Activated CD8-positive, alpha-beta T cell treated with anti-CD3 and anti-CD28 coated beads, Interleukin-2, amount 10 ng/mL, durations not matched to agents 7 days and 5 days (primary cell): ENCODE measurements at regions not wholly inside any gene's neighbourhood (a gene's known extent, or its start where the extent isn't known, plus 50 kb on each side); places are given as distances from the start of the nearest gene placed in this dataset.

Source experiments
- ATAC-seq: fragments of 150-1000 bp; cut with Tn5 transposase; one replicate; pipeline ENCODE4 v1.10.0; 2021; ENCODE audit warnings: moderate library complexity
- CTCF ChIA-PET: fragments of 350-600 bp; sonication (Branson Sonifier 250); formaldehyde crosslinking; loops from one replicate; lab custom pipeline; 2021; ENCODE audit warnings: antibody characterized with exemption; lab: Charles Lee
- POLR2A ChIA-PET: fragments of 350-600 bp; sonication (Branson Sonifier 250); formaldehyde crosslinking; loops from one replicate; lab custom pipeline; 2021; ENCODE audit warnings: antibody characterized with exemption; lab: Charles Lee
- DNase-seq: peaks from one replicate; pipeline ENCODE4 v3.0.0-alpha.2; 2020
- H3K27ac Mint-ChIP-seq: one replicate; pipeline ENCODE4 v1.8.0; 2021; ENCODE audit warnings: mild to moderate bottlenecking, mixed read lengths
- H3K27me3 Mint-ChIP-seq: one replicate; pipeline ENCODE4 v1.8.0; 2021; ENCODE audit warnings: low read depth, mixed read lengths
- H3K36me3 Mint-ChIP-seq: one replicate; pipeline ENCODE4 v1.8.0; 2021; ENCODE audit warnings: low read depth, mixed read lengths
- H3K4me1 Mint-ChIP-seq: one replicate; pipeline ENCODE4 v1.8.0; 2021; ENCODE audit warnings: low read depth, mixed read lengths
- H3K4me3 Mint-ChIP-seq: one replicate; pipeline ENCODE4 v1.8.0; 2021; ENCODE audit warnings: mild to moderate bottlenecking, mixed read lengths
- H3K9me3 Mint-ChIP-seq: one replicate; pipeline ENCODE4 v1.8.0; 2022; ENCODE audit warnings: mixed read lengths; ENCODE audit not compliant: insufficient read depth

GRCh38 chr13:44089452-44089851 lies 209.7 kb downstream of the LACC1 start:
- Mint-ChIP-seq H3K4me1 (peaks cover 19% of the 10 kb centered on the region), H3K27me3 (no peaks in the 10 kb centered on the region), H3K27ac (no peak overlapping the region), H3K4me3 (no peak overlapping the region), H3K9me3 (no peaks in the 10 kb centered on the region), H3K36me3 (no peaks in the 10 kb centered on the region)
- ChIA-PET CTCF (interaction anchor here (1.3 kb wide), 1 partner anchor 52 kb away, joined by 4 read pairs; no protein-coding TSS in a partner anchor), POLR2A (no interaction called here)
- ATAC-seq (no peak), DNase-seq (no peak)

DNA sequence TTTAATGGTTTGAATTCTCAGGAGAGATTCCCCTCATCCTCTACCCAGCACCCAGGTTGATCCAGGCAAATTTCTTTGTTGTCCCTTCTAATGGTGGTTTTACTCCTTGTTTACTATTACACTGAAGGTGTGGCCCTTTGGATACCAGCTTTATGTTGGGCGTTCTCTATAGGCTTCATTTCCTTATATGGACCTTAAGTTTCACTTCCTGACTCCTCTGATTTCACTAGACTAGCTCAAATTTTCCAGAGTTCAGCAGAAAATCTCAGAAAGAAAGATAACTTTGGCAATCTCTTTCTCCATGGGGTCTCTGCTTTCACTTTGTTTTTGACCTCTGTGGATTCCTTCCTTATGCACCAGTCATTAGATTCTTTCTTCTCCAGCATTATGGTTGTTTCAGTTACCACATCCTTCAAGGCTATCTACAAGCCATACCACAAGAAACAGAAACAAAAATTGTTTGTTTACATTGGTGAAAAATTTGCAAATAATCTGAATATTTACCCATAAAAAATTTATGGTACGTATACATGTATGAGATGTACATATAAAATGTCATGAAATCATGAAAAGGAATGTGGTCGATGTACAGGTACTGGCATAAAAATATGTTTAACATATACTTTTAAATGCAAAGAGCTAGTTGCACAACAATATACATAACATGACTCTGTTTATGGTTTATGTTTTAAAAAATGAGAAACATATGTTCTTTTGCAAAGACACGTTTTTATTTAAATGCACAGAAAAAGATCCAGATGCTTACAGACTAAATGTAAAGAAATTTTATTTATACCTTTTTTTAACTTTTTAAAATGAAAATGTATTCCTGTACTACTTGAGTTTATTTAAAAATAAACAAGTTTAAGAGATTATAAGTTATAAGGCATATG lies 212.6 kb downstream of the LACC1 start:
- H3K27me3 Mint-ChIP-seq: no peaks in the 10 kb centered on the region
- no peaks in the 10 kb centered on the region for H3K36me3 Mint-ChIP-seq
- no peak overlapping the region for H3K27ac Mint-ChIP-seq
- H3K9me3 Mint-ChIP-seq: no peaks in the 10 kb centered on the region
- CTCF ChIA-PET: interaction anchor here (0.6 to 0.8 kb wide), 2 partner anchors 100 to 184 kb away, joined by 3 read pairs; no protein-coding TSS in a partner anchor
- H3K4me3 Mint-ChIP-seq: no peak overlapping the region
- ATAC-seq: no peak
- no peak for DNase-seq
- peaks cover 19% of the 10 kb centered on the region for H3K4me1 Mint-ChIP-seq
- POLR2A ChIA-PET: no interaction called here

- H3K4me1 Mint-ChIP-seq: peaks cover 13% of the 10 kb centered on the region
- CTCF ChIA-PET: no interaction called here
- DNase-seq (no peak), ATAC-seq (no peak)
- H3K36me3 Mint-ChIP-seq: no peaks in the 10 kb centered on the region
- no peaks in the 10 kb centered on the region for H3K9me3 Mint-ChIP-seq
- POLR2A ChIA-PET: no interaction called here
- no peaks in the 10 kb centered on the region for H3K27me3 Mint-ChIP-seq
- H3K27ac Mint-ChIP-seq: no peak overlapping the region
- H3K4me3 Mint-ChIP-seq: no peak overlapping the region
Measured at GRCh38 chr13:44093607-44094564, 214.2 kb downstream of the LACC1 start.

- POLR2A ChIA-PET: no interaction called here
- ATAC-seq (no peak), DNase-seq (no peak)
- Mint-ChIP-seq H3K27me3 (peaks cover 5% of the 10 kb centered on the region), H3K4me3 (no peak overlapping the region), H3K36me3 (no peaks in the 10 kb centered on the region), H3K27ac (no peak overlapping the region), H3K4me1 (peaks cover 4% of the 10 kb centered on the region), H3K9me3 (peaks cover 2% of the 10 kb centered on the region)
- CTCF ChIA-PET: no interaction called here
Measured at GRCh38 chr13:44096901-44097300, 217.2 kb downstream of the LACC1 start.

GRCh38 chr13:44098559-44098958 lies 218.9 kb downstream of the LACC1 start:
- Mint-ChIP-seq H3K4me1 (no peaks in the 10 kb centered on the region), H3K27ac (no peak overlapping the region)

GRCh38 chr13:44101347-44102083 lies 221.8 kb downstream of the LACC1 start:
- H3K27me3 Mint-ChIP-seq: peaks cover 5% of the 10 kb centered on the region
- peaks cover 5% of the 10 kb centered on the region for H3K9me3 Mint-ChIP-seq
- H3K27ac Mint-ChIP-seq: no peak overlapping the region
- no peak for ATAC-seq
- ChIA-PET CTCF (no interaction called here), POLR2A (interaction anchor here (0.9 kb wide), 1 partner anchor 16 kb away, joined by 3 read pairs; no protein-coding TSS in a partner anchor)
- H3K36me3 Mint-ChIP-seq: no peaks in the 10 kb centered on the region
- no peak overlapping the region for H3K4me3 Mint-ChIP-seq
- no peaks in the 10 kb centered on the region for H3K4me1 Mint-ChIP-seq
- DNase-seq: no peak

More at GRCh38 chr13:44098559-44098958, 218.9 kb downstream of the LACC1 start:
- ChIA-PET CTCF (no interaction called here), POLR2A (interaction anchor here (0.6 kb wide), 1 partner anchor 42 kb away, joined by 3 read pairs; no protein-coding TSS in a partner anchor)
- no peak for DNase-seq
- H3K27me3 Mint-ChIP-seq: peaks cover 5% of the 10 kb centered on the region
- peaks cover 5% of the 10 kb centered on the region for H3K9me3 Mint-ChIP-seq
- ATAC-seq: no peak
- no peaks in the 10 kb centered on the region for H3K36me3 Mint-ChIP-seq
- no peak overlapping the region for H3K4me3 Mint-ChIP-seq

GRCh38 chr13:44103429-44104196 lies 223.9 kb downstream of the LACC1 start:
- CTCF ChIA-PET: interaction anchor here (0.7 kb wide), 1 partner anchor 8 kb away, joined by 3 read pairs; no protein-coding TSS in a partner anchor
- peaks cover 5% of the 10 kb centered on the region for H3K9me3 Mint-ChIP-seq
- no peaks in the 10 kb centered on the region for H3K4me1 Mint-ChIP-seq
- DNase-seq (no peak), ATAC-seq (no peak)
- POLR2A ChIA-PET: no interaction called here
- no peak overlapping the region for H3K27ac Mint-ChIP-seq
- no peaks in the 10 kb centered on the region for H3K36me3 Mint-ChIP-seq
- H3K4me3 Mint-ChIP-seq: no peak overlapping the region
- peaks cover 5% of the 10 kb centered on the region for H3K27me3 Mint-ChIP-seq

- H3K9me3 Mint-ChIP-seq: peaks cover 5% of the 10 kb centered on the region
- H3K4me1 Mint-ChIP-seq: no peaks in the 10 kb centered on the region
- peaks cover 3% of the 10 kb centered on the region for H3K27me3 Mint-ChIP-seq
- ATAC-seq: no peak
- ChIA-PET CTCF (interaction anchor here (0.7 kb wide), 1 partner anchor 8 kb away, joined by 3 read pairs; no protein-coding TSS in a partner anchor), POLR2A (no interaction called here)
- no peak overlapping the region for H3K4me3 Mint-ChIP-seq
- DNase-seq: no peak
- no peaks in the 10 kb centered on the region for H3K36me3 Mint-ChIP-seq
- H3K27ac Mint-ChIP-seq: no peak overlapping the region
Measured at GRCh38 chr13:44104197-44104490, 224.4 kb downstream of the LACC1 start.

DNA sequence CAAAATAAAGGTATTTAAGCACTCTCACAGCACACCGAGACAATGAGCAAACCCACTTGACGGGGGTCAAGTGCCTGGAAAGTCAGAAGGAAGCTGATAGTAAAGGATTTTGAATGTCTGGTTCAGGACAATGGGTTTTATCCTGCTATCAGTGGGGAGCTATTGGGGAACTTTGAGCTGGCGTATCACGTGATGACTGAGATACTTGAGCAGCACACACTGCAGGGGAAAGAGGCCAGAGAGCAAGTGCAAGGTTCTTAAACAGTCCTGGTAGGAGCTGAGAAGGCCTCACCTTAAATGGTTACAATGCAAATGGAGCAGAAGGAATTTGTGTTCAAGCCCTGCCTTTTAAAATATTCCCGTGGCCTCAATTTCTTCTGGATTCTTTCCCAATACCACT lies 225.3 kb downstream of the LACC1 start:
- Mint-ChIP-seq H3K27me3 (peaks cover under 1% of the 10 kb centered on the region), H3K36me3 (no peaks in the 10 kb centered on the region), H3K9me3 (peaks cover 5% of the 10 kb centered on the region), H3K27ac (no peak overlapping the region), H3K4me1 (no peaks in the 10 kb centered on the region), H3K4me3 (no peak overlapping the region)
- ATAC-seq: no peak
- CTCF ChIA-PET: interaction anchor here (1.6 kb wide), 1 partner anchor 12 kb away, joined by 4 read pairs; no protein-coding TSS in a partner anchor
- DNase-seq: no peak
- POLR2A ChIA-PET: no interaction called here

- no peaks in the 10 kb centered on the region for H3K36me3 Mint-ChIP-seq
- CTCF ChIA-PET: interaction anchor here (1.6 kb wide), 1 partner anchor 11 kb away, joined by 4 read pairs; no protein-coding TSS in a partner anchor
- POLR2A ChIA-PET: no interaction called here
Measured at GRCh38 chr13:44106266-44107152, 226.8 kb downstream of the LACC1 start.

More at GRCh38 chr13:44106266-44107152, 226.8 kb downstream of the LACC1 start:
- Mint-ChIP-seq H3K4me1 (no peaks in the 10 kb centered on the region), H3K9me3 (peaks cover 5% of the 10 kb centered on the region), H3K4me3 (no peak overlapping the region), H3K27me3 (no peaks in the 10 kb centered on the region), H3K27ac (no peak overlapping the region)
- ATAC-seq (no peak), DNase-seq (no peak)
